T47D (cell line): ENCODE measurements at regions not wholly inside any gene's neighbourhood (a gene's known extent, or its start where the extent isn't known, plus 50 kb on each side); places are given as distances from the start of the nearest gene placed in this dataset.

Experiments
- DNase-seq, 2 experiments: peaks; one replicate each; pipeline versions ENCODE4 v3.0.0 to v3.0.0-alpha.2; 2011 to 2012; ENCODE audit warnings: low read depth in 1 of 2, low spot score in 1 of 2
- JUND ChIP-seq: IDR thresholded peaks from 2 replicates; pipeline ENCODE4 v1.6.1; 2012; ENCODE audit warnings: low read depth
- in situ Hi-C: cut with HindIII; loops from 2 replicates; pipeline ENCODE4 v1.10.0; 2016; ENCODE audit warnings: low sequenced_read_pairs, low pct_unique_long_range_greater_than_20kb

GRCh38 chr16:55039931-55040330, 109.3 kb downstream of the IRX5 start:
- no peak for DNase-seq
- in situ Hi-C loops, result no loop called here
- no peak for TF ChIP-seq JUND

GRCh38 chr16:55040366-55041086, 109.9 kb downstream of the IRX5 start:
- TF ChIP-seq JUND, result no peak
- DNase-seq, result no peak
- in situ Hi-C loops, result no loop called here

- in situ Hi-C loops, result no loop called here
- no peak for TF ChIP-seq JUND
- no peak for DNase-seq
Measured at GRCh38 chr16:55041540-55042234, 111.0 kb downstream of the IRX5 start.

GRCh38 chr16:55042556-55043432, 112.1 kb downstream of the IRX5 start:
- DNase-seq, result no peak
- no peak for TF ChIP-seq JUND
- in situ Hi-C loops, result no loop called here

GRCh38 chr16:55043499-55043898, 112.8 kb downstream of the IRX5 start:
- DNase-seq, result no peak
- no peak for TF ChIP-seq JUND

GRCh38 chr16:55044201-55044975, 113.7 kb downstream of the IRX5 start:
- DNase-seq, result no peak
- TF ChIP-seq JUND, result no peak
- in situ Hi-C loops, result no loop called here

More at GRCh38 chr16:55043499-55043898, 112.8 kb downstream of the IRX5 start:
- in situ Hi-C loops, result no loop called here

- DNase-seq, result no peak
- in situ Hi-C loops, result no loop called here
- TF ChIP-seq JUND, result no peak
Measured at GRCh38 chr16:55045329-55045728, 114.7 kb downstream of the IRX5 start.

- no peak for DNase-seq
- no peak for TF ChIP-seq JUND
- in situ Hi-C loops, result no loop called here
Measured at GRCh38 chr16:55045756-55046460, 115.2 kb downstream of the IRX5 start.

- DNase-seq, result no peak
- in situ Hi-C loops, result no loop called here
- no peak for TF ChIP-seq JUND
Measured at GRCh38 chr16:55046513-55046912, 115.8 kb downstream of the IRX5 start.

- TF ChIP-seq JUND, result no peak
- no peak for DNase-seq
- in situ Hi-C loops, result no loop called here
Measured at GRCh38 chr16:55046916-55047315, 116.3 kb downstream of the IRX5 start.

GRCh38 chr16:55047331-55047730, 116.7 kb downstream of the IRX5 start:
- no peak for TF ChIP-seq JUND
- no peak for DNase-seq
- in situ Hi-C loops, result no loop called here
